ENCODE measurements at regions not wholly inside any gene's neighbourhood (a gene's known extent, or its start where the extent isn't known, plus 50 kb on each side); places are given as distances from the start of the nearest gene placed in this dataset.

DNA sequence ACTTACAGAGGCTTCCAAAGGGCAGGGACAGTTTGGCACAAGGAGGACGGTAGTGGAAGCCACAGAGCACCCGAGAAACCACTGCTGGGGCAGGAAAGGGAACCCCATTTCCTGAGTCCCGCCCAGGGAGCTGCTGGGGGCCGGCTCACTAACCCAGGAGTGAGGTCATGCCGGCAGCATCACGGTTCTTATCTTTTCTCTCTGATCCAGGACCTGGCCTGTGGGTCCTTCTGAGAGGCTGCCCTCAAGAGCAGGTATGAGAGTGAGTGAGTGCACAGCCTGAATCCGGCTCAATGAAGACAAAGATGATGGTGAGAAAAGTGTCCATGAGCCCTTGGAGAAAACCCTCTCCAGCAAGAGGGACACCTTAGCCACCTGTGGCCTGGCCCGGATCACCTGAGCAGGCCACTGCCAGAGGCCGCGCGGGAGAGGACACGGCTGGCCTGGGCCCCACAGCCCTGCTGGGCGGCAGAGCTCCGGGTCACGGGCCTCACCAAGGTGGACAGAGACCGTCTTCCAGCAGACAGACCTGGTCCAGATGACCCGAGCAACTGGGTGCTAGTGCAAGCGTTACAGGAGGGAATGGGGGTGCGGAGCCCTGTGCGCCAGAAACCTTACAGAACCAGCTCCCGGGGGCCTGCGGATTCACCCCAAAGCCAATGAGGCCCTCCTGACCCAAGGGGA, 94.9 kb downstream of the RIPK4 start:
- FAIRE-seq (no peak), DNase-seq (ENCODE audit: insufficient read length, low spot score) (no peak)

DNA sequence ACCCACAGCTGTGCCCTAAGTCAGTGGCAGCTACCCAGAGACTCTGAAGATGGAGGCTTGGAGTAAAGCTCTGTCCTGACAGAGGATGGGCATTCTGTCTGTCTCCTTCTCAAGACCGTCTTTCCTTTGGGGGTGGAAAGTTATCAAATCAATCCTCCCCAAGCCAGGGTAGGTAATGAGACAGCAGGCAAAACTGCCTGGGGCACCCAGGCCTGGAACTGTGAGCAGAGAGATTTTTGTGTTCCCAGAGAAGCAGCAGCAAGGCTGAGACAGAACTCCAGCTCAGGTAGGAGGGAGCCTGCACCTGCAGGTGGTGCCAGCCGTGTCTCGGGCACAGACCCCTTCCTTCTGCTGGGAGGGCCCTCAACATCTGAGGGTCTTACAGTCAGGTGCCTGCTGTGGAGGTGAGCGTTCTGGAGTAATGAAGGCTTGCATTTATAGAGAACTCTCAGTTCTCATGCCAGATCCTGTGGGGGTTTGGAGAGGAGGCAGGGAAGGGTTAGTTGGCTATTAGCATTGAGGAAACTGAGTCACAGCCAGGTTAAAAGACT, 95.6 kb downstream of the RIPK4 start:
- DNase-seq (ENCODE audit: insufficient read length, low spot score) (no peak), FAIRE-seq (no peak)

DNA sequence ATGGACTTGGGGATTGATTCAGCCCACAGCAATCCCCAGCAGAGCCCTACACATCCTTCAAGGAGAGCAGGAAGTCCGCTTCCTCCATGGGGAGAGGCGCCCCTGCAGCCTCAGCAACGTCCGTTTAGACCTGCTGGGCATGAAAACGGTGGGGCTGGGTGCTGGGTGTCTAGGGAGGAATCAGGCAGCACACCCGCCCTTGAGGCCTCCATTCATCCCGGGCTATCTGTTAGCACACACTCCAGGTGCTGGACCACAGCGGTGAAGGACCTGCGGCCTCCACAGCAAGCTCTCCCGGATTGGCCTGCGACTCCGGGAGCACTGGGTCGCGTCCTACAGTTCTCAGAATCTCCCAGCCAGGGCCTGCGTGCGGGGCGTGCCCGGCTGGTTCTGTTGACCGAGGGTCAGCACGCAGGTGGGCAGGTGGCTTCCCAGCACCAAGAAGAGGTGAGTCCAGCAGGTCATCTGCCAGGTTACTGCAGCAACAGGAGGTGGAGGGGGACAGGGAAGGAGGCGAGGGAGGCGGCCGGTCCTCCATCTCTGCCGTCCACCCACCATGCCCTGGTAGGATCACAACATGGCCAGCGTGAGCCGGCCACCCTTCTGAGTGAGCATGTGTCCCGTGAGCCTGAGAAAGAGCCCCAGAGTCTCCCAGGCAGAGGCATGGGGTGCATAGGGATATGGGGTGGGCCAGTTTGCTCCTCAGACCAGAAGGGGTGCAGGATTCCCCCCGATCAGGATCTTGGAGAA, 96.6 kb downstream of the RIPK4 start:
- DNase-seq (ENCODE audit: insufficient read length, low spot score): no peak
- no peak for FAIRE-seq

- DNase-seq (ENCODE audit: insufficient read length, low spot score) (no peak), FAIRE-seq (no peak)
Observed at GRCh38 chr21:41669533-41669830, 97.4 kb downstream of the RIPK4 start.

DNA sequence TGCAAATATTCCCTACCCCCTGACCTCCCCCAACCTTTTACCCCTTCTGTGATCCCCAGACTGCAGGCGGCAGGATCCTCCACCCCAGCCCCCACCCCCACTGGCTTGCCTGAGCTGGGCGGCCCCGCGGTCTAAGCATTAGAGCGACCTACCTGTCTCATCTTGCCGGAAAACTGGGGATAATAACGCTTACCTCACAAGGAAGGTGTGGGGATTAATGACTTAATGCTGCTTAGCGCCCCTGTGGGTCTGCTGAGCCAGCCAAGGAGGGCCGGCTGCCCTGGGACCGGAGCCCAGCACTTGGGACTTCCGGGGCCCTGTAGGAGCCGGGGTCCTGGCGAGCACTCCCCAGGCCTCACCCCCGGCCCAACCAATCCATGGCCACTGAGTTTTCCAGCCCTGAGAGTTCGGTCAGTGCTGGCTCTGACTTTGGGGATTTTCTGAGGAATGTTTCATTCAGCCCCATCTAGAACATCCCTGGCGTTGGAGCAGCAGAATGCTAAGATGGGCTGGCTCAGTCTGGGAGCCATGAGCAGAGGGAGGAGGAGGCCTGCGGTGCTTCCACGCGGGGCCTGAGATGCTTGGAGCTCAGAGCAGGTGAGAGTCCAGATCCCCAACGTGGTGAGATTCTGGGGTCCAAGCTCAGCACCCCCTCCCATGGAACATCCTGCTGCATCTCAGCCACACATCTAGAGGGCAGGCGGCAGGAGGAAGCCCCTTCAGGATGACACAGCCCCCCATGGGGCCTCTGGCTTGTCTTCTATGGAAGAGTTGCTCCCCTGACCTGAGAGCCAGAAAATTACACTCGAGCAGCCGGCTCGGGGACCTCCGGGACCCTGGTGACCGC, 97.9 kb downstream of the RIPK4 start:
- DNase-seq (ENCODE audit: insufficient read length, low spot score) (no peak), FAIRE-seq (no peak)

DNA sequence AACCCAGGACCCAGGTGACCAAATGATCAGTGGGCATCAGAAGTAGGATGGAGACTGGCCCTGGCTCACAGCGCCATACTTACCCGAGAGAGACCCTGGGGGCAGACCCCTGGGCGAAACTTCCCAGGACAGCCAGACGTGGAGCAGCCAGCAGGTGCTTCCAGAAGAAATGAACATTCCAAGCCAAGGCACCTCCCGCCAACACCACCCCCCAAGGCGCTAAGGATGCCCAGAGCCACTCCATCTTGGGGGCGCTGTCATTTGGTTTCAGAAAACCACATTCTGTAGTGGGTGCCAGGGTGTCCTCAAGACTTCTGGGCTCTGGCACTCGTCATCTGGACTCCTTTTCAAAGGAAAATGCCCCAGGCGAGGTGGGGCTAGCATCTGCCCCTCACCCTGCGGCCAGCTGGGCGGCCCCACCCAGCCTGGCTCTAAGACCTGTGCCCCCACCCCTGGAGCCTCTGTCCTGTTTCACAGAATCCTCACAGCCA, 98.8 kb downstream of the RIPK4 start:
- FAIRE-seq (no peak), DNase-seq (ENCODE audit: insufficient read length, low spot score) (no peak)

DNA sequence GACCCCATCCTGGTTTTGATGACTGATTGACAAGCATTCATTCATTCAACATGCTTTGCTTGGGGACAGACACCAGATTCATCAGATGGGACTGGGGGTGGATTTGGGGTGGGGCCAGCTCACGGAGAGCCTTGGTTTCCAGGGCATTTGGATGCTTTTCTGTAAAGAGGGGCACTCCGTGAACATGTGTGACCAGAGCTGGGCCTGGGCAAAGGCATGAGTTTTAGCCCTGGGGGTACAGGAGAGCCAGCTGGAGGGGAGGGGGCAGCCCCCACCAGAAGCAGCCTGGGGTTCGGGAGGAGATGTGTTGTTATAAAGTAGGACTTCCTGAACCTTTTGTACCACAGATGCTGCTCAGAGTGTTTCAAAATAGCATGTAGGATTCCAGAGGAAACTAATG, 99.7 kb downstream of the RIPK4 start:
- no peak for FAIRE-seq

GRCh38 chr21:41666641-41667081, 100.2 kb downstream of the RIPK4 start:
- no peak for FAIRE-seq
- DNase-seq (ENCODE audit: insufficient read length, low spot score): no peak

More for the DNA sequence above, 99.7 kb downstream of the RIPK4 start:
- DNase-seq (ENCODE audit: insufficient read length, low spot score): no peak

- DNase-seq (ENCODE audit: insufficient read length, low spot score) (no peak), FAIRE-seq (no peak)
Observed at GRCh38 chr21:41665766-41666595, 100.9 kb downstream of the RIPK4 start.

GRCh38 chr21:41664881-41665765, 101.7 kb downstream of the RIPK4 start:
- FAIRE-seq (no peak), DNase-seq (ENCODE audit: insufficient read length, low spot score) (no peak)

DNA sequence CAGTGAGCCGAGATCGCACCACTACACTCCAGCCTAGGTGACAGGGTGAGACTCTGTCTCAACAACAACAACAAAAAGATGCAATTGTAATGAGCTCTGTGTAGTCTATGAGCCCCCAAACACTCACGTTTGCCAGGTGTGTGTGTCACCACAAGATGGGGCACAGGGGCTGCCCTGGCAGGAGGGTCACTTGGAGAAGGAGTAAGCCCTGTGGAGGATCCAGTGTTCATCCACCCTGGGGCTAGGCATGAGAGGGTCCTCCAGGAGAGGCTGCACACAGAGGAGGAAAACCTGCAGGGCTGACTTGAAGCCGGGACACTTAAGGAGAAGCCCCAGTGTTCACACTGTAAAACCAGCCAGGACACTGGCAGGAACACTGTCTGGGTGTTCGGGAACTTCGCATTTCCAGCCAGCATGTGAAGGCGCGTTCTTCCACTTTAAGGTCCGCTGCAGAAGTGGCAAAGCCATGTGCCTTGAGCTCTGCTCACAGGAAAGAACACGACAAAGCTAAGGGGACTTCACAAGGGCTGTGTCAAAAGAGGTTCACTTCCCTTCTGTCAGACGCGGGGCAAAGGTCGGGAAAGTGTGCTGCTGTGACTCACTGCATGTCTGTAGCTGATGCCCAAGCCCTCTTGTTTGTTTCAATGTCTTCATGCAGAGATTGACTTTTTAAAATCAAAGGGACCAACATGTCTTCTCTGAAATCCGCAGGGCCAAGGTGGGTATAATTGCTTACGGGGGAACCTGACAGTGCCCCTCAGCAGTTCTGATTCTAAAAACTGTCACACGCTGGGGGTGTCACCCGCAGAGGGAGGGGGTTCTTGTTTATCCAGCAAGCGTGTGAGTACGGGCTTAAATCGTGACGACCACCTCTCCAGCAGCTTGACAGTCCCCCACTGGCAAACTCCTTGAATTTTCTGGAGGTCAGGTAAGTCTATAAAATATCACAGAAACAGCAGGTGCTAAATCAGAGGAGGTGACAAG, 102.8 kb downstream of the RIPK4 start:
- no peak for DNase-seq (ENCODE audit: insufficient read length, low spot score)
- no peak for FAIRE-seq

DNA sequence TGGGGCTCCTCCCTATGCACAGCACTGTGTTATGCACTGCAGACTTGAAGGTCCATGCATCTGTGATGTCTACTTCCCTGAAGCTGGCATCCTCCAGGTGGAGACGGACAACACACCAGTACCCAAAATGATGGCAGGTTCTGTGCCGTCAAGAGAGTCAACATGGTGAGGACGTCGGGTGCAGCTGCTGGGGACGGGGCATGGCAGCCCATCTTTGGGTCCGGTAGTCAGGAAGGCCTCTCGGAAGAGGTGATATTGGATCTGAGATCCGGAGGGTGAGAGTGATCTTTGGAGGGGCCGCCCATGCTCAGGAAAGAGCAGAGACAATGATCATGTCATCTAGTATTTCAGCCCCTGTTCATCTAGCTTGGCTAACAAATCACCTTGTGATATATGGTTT, 104.1 kb downstream of the RIPK4 start:
- no peak for FAIRE-seq
- DNase-seq (ENCODE audit: insufficient read length, low spot score): no peak

GRCh38 chr21:41662161-41662560, 104.7 kb downstream of the RIPK4 start:
- FAIRE-seq (no peak), DNase-seq (ENCODE audit: insufficient read length, low spot score) (no peak)

- FAIRE-seq (no peak), DNase-seq (ENCODE audit: insufficient read length, low spot score) (no peak)
Observed at GRCh38 chr21:41660748-41661147, 106.1 kb downstream of the RIPK4 start.

DNA sequence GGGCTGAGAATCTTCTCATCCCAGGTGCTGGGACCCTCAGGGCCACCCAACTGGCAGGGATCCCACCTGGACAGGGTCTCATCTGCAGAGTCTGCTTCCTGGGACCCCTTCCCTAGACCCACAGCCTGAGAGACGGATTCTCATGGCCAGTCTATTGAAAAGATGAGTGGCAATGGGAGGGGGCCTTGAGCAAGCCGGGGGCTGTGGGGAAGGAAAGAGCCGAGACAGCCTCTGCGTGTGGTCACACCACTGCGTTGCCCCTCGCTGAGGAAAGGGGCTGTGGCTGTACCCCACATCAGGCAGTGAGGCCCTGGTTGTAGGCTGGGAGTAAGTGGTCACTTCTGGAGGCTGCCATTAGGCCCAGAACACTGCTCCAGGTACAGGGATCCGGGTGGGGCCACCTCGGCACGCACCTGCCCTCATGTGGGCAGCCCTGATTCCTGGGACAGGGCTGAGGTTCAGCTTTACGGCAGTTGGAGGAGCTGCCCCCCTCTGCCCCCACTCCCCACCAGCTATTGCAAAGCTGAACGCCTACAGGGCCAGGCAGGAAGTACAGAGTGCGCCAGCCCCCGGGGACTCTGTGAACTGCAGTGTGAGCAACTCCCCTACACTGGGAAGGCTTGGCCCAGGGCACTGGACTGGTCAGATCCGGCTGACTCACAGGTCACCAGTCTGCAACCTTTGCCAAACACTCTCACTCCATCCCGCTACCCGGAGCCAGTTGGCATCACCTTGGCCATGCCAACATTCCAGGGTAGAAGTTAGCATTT, 106.9 kb downstream of the RIPK4 start:
- FAIRE-seq (no peak), DNase-seq (ENCODE audit: insufficient read length, low spot score) (no peak)

DNA sequence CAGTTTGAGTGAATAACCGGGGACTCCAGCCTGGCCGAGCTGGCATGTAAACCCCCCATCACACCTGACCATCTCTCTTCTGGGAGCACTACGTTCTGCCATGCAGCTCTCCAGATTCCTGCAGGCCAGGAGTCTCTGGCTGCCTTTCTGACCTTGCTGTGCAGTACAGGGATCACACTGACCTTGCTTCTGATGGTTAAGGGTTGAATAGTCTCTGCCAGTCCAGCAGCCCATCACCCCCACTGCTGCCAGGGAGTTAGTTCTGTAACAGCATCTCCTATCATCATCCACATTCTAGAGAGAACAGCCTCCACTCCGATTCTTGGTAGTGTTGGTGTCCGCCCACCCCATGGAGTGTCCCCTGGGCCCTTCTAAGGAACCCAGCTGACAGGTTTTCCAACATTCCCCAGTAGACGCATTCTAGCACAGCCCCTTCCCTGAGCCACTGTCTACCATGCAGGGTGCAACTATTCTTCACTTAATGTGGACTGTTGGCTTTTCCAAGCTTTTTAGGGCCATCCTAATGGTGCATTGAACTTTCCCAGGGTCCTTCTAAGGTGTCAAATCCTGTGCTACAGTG, 109.8 kb downstream of the RIPK4 start:
- no peak for FAIRE-seq
- DNase-seq (ENCODE audit: insufficient read length, low spot score): no peak

DNA sequence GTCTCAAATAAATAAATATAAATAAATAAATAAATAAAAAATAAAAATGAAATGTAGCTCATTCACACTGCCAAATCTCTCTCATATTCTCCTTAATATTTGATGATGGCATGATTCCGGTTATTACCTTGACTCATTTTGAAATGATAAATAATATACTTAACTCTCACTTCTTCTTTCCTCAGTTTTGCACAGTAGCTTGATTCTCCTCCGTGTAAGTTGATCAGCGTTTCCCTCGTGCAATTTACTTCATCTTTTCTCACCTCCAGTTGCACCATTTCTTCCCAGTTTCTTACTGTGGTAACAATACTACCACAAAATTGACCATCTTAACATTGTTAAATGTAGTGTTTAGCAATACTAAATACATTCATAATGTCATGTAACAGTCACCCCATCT, 111.6 kb downstream of the RIPK4 start:
- no peak for DNase-seq (ENCODE audit: insufficient read length, low spot score)
- no peak for FAIRE-seq
